ENCODE measurements at regions not wholly inside any gene's neighbourhood (a gene's known extent, or its start where the extent isn't known, plus 50 kb on each side); places are given as distances from the start of the nearest gene placed in this dataset.

GRCh38 chr6:145306489-145306888, 428.8 kb downstream of the EPM2A start:
- WGBS, 2 donors = 80 to 84% methylated on average over 5 of the region's 5 CpGs
- no peaks in the 10 kb centered on the region for H3K4me1 ChIP-seq
- H3K36me3 ChIP-seq = no peaks in the 10 kb centered on the region
- ATAC-seq (ENCODE audit: low FRiP score in 2 of 2) = no peak
- DNase-seq = no peak
- TF ChIP-seq CTCF (IDR thresholded peaks at IDR 0.05) (no peak), POLR2AphosphoS5 (IDR thresholded peaks at IDR 0.05) (no peak), EP300 (IDR thresholded peaks at IDR 0.05) (no peak), POLR2A (IDR thresholded peaks at IDR 0.05) (no peak)
- H3K27ac ChIP-seq = no peak overlapping the region
- no peaks in the 10 kb centered on the region for H3K27me3 ChIP-seq
- H3K9me3 ChIP-seq = no peaks in the 10 kb centered on the region
- no peak overlapping the region for H3K4me3 ChIP-seq

- ATAC-seq (ENCODE audit: low FRiP score in 2 of 2) (no peak), DNase-seq (no peak)
- WGBS, 2 donors = 66 to 73% methylated on average over 3 of the region's 3 CpGs
- H3K4me1 ChIP-seq = no peaks in the 10 kb centered on the region
- H3K27ac ChIP-seq = no peak overlapping the region
- H3K27me3 ChIP-seq = no peaks in the 10 kb centered on the region
- no peaks in the 10 kb centered on the region for H3K9me3 ChIP-seq
- H3K4me3 ChIP-seq = no peak overlapping the region
- H3K36me3 ChIP-seq = no peaks in the 10 kb centered on the region
- TF ChIP-seq CTCF (IDR thresholded peaks at IDR 0.05) (no peak), POLR2A (IDR thresholded peaks at IDR 0.05) (no peak), EP300 (IDR thresholded peaks at IDR 0.05) (no peak), POLR2AphosphoS5 (IDR thresholded peaks at IDR 0.05) (no peak)
Observed at GRCh38 chr6:145309842-145310535, 425.3 kb downstream of the EPM2A start.

GRCh38 chr6:145312481-145312880, 422.8 kb downstream of the EPM2A start:
- no peak overlapping the region for H3K4me3 ChIP-seq
- H3K9me3 ChIP-seq = no peaks in the 10 kb centered on the region
- ATAC-seq (ENCODE audit: low FRiP score in 2 of 2) = no peak
- DNase-seq = no peak
- TF ChIP-seq EP300 (IDR thresholded peaks at IDR 0.05) = no peak
- TF ChIP-seq POLR2A (IDR thresholded peaks at IDR 0.05) = no peak
- no peak for TF ChIP-seq POLR2AphosphoS5 (IDR thresholded peaks at IDR 0.05)
- TF ChIP-seq CTCF (IDR thresholded peaks at IDR 0.05) = no peak
- no peaks in the 10 kb centered on the region for H3K4me1 ChIP-seq
- no peaks in the 10 kb centered on the region for H3K27me3 ChIP-seq
- H3K36me3 ChIP-seq = no peaks in the 10 kb centered on the region
- H3K27ac ChIP-seq = no peak overlapping the region
- WGBS, 2 donors = 95 to 99% methylated on average over 7 of the region's 7 CpGs

- Histone ChIP-seq H3K9me3 (no peaks in the 10 kb centered on the region), H3K27me3 (no peaks in the 10 kb centered on the region), H3K36me3 (no peaks in the 10 kb centered on the region), H3K4me3 (no peak overlapping the region), H3K4me1 (no peaks in the 10 kb centered on the region), H3K27ac (no peak overlapping the region)
- DNase-seq (no peak), ATAC-seq (ENCODE audit: low FRiP score in 2 of 2) (no peak)
- 36 to 63% methylated on average over 1 of the region's 1 CpG for WGBS, 2 donors
- TF ChIP-seq CTCF (IDR thresholded peaks at IDR 0.05) (no peak), POLR2AphosphoS5 (IDR thresholded peaks at IDR 0.05) (no peak), POLR2A (IDR thresholded peaks at IDR 0.05) (no peak), EP300 (IDR thresholded peaks at IDR 0.05) (no peak)
Observed at GRCh38 chr6:145313041-145313855, 422.1 kb downstream of the EPM2A start.

Measured in upper lobe of left lung (tissue), 6 donors.